Fibroblast of lung (primary cell): ENCODE measurements at regions not wholly inside any gene's neighbourhood (a gene's known extent, or its start where the extent isn't known, plus 50 kb on each side); places are given as distances from the start of the nearest gene placed in this dataset.
A peak's percentile ranks its signal among the peaks of the same experiment; 100 is the strongest.

ENCODE experiments used
- DNase-seq, 2 donors: peaks; one replicate each; pipeline versions ENCODE4 v3.0.0 to v3.0.0-alpha.2; 2010; ENCODE audit warnings: low read depth in 2 of 2
- H2AFZ ChIP-seq: 2 replicates; pipeline ENCODE4 v1.5.1; 2012; ENCODE audit warnings: low read length, control low read depth, inconsistent platforms
- H3K27ac ChIP-seq: 2 replicates; pipeline ENCODE4 v1.5.1; 2011; ENCODE audit warnings: low read length, control low read depth; ENCODE audit not compliant: insufficient read depth
- H3K27me3 ChIP-seq: 2 replicates; pipeline ENCODE4 v1.5.1; 2011; ENCODE audit warnings: mild to moderate bottlenecking, low read length; ENCODE audit not compliant: control insufficient read depth, insufficient read depth
- H3K36me3 ChIP-seq: 2 replicates; pipeline ENCODE4 v1.5.1; 2011; ENCODE audit warnings: low read length; ENCODE audit not compliant: control insufficient read depth, insufficient read depth
- H3K4me1 ChIP-seq: 2 replicates; pipeline ENCODE4 v1.5.1; 2011; ENCODE audit warnings: low read length; ENCODE audit not compliant: control insufficient read depth, insufficient read depth; ENCODE audit errors: extremely low read depth
- H3K4me2 ChIP-seq: 2 replicates; pipeline ENCODE4 v1.5.1; 2011; ENCODE audit warnings: low read length, control low read depth; ENCODE audit not compliant: insufficient read depth; ENCODE audit errors: extremely low read depth
- H3K4me3 ChIP-seq, 4 experiments: fragments of 200-600 bp in 1 of 4; sonication (generic) in 1 of 4; replicated peaks in 1 of 4; 2 replicates each; pipeline ENCODE4 v1.5.1; 2011 to 2016; ENCODE audit warnings: low read length in 4 of 4, low read depth in 3 of 4, mild to moderate bottlenecking in 3 of 4, control low read depth in 2 of 4, inconsistent platforms in 1 of 4, mixed read lengths in 1 of 4; ENCODE audit not compliant: insufficient read depth in 1 of 4; ENCODE audit errors: control extremely low read depth in 1 of 4
- H3K79me2 ChIP-seq: 2 replicates; pipeline ENCODE4 v1.5.1; 2012; ENCODE audit warnings: mild to moderate bottlenecking, low read length, inconsistent platforms; ENCODE audit not compliant: control insufficient read depth, insufficient read depth
- H3K9ac ChIP-seq: 2 replicates; pipeline ENCODE4 v1.5.1; 2011; ENCODE audit warnings: mild to moderate bottlenecking, low read length, control low read depth; ENCODE audit not compliant: insufficient read depth
- H3K9me3 ChIP-seq: 2 replicates; pipeline ENCODE4 v1.5.1; 2012; ENCODE audit warnings: low read depth, low read length; ENCODE audit not compliant: control insufficient read depth, insufficient read depth
- H4K20me1 ChIP-seq: 2 replicates; pipeline ENCODE4 v1.5.1; 2011; ENCODE audit warnings: low read length; ENCODE audit not compliant: control insufficient read depth, insufficient read depth; ENCODE audit errors: extremely low read depth
- CTCF ChIP-seq, 2 donors: IDR thresholded peaks in 1 of 2; conservative IDR thresholded peaks in 1 of 2; 1 replicate in 1 of 2; 2 replicates in 1 of 2; pipeline ENCODE4 v1.5.1; 2011 to 2012; ENCODE audit warnings: low read length in 2 of 2, control low read depth in 1 of 2, inconsistent platforms in 1 of 2, low read depth in 1 of 2, mild to moderate bottlenecking in 1 of 2
- EZH2 ChIP-seq: IDR thresholded peaks from 2 replicates; pipeline ENCODE4 v1.5.1; 2012; ENCODE audit warnings: low read length, control low read depth, mild to moderate bottlenecking; ENCODE audit errors: missing control alignments

GRCh38 chr4:77349364-77349763 is 192.4 kb downstream of the CCNG2 start:
- H3K27me3 ChIP-seq: no peaks in the 10 kb centered on the region
- no peak overlapping the region for H3K4me3 ChIP-seq
- H3K4me2 ChIP-seq: no peak overlapping the region
- H3K9ac ChIP-seq: no peak overlapping the region
- no peak overlapping the region for H2AFZ ChIP-seq
- H3K4me1 ChIP-seq: no peaks in the 10 kb centered on the region
- no peak for DNase-seq
- TF ChIP-seq EZH2 (no peak), CTCF (conservative IDR thresholded peaks at IDR 0.05 in 1 of 2, IDR thresholded peaks at IDR 0.05 in 1 of 2; ENCODE audit: low read depth in 1 of 2, low read length in 2 of 2) (no peak)
- H3K36me3 ChIP-seq: no peaks in the 10 kb centered on the region
- H3K79me2 ChIP-seq: no peaks in the 10 kb centered on the region
- no peak overlapping the region for H3K27ac ChIP-seq
- H4K20me1 ChIP-seq: no peaks in the 10 kb centered on the region
- H3K9me3 ChIP-seq: no peaks in the 10 kb centered on the region

- Histone ChIP-seq H3K9ac (no peak overlapping the region), H3K4me3 (no peak overlapping the region), H3K27me3 (no peaks in the 10 kb centered on the region), H3K79me2 (no peaks in the 10 kb centered on the region), H3K27ac (no peak overlapping the region), H3K4me2 (no peak overlapping the region), H3K4me1 (no peaks in the 10 kb centered on the region), H2AFZ (no peak overlapping the region), H3K36me3 (no peaks in the 10 kb centered on the region), H3K9me3 (no peaks in the 10 kb centered on the region), H4K20me1 (no peaks in the 10 kb centered on the region)
- peak in 1 of 2 donors; percentile 3 for DNase-seq
- TF ChIP-seq EZH2 (no peak), CTCF (conservative IDR thresholded peaks at IDR 0.05 in 1 of 2, IDR thresholded peaks at IDR 0.05 in 1 of 2; ENCODE audit: low read depth in 1 of 2, low read length in 2 of 2) (no peak)
Measured at GRCh38 chr4:77349796-77350195, 192.8 kb downstream of the CCNG2 start.

GRCh38 chr4:77352192-77352591 is 195.2 kb downstream of the CCNG2 start:
- no peaks in the 10 kb centered on the region for H4K20me1 ChIP-seq
- DNase-seq: no peak
- H3K4me1 ChIP-seq: no peaks in the 10 kb centered on the region
- no peak overlapping the region for H3K27ac ChIP-seq
- H3K9me3 ChIP-seq: no peaks in the 10 kb centered on the region
- TF ChIP-seq CTCF (conservative IDR thresholded peaks at IDR 0.05 in 1 of 2, IDR thresholded peaks at IDR 0.05 in 1 of 2; ENCODE audit: low read depth in 1 of 2, low read length in 2 of 2) (no peak), EZH2 (no peak)
- H3K4me3 ChIP-seq: no peak overlapping the region
- no peak overlapping the region for H2AFZ ChIP-seq
- H3K9ac ChIP-seq: no peak overlapping the region
- H3K4me2 ChIP-seq: no peak overlapping the region
- no peaks in the 10 kb centered on the region for H3K27me3 ChIP-seq
- H3K36me3 ChIP-seq: no peaks in the 10 kb centered on the region
- no peaks in the 10 kb centered on the region for H3K79me2 ChIP-seq
